ENCODE measurements at regions not wholly inside any gene's neighbourhood (a gene's known extent, or its start where the extent isn't known, plus 50 kb on each side); places are given as distances from the start of the nearest gene placed in this dataset.

- H3K4me3 ChIP-seq (ENCODE audit: low read length, poor library complexity, severe bottlenecking), result no peak overlapping the region
- H3F3A ChIP-seq (ENCODE audit: low read depth), result no peaks in the 10 kb centered on the region
- H3K4me2 ChIP-seq (ENCODE audit: low read depth, low read length, poor library complexity, severe bottlenecking), result no peak overlapping the region
- H4K20me1 ChIP-seq (ENCODE audit: insufficient read depth, low read length, poor library complexity, severe bottlenecking), result no peaks in the 10 kb centered on the region
- H3K79me2 ChIP-seq (ENCODE audit: insufficient read depth, low read length), result no peaks in the 10 kb centered on the region
- H3K9ac ChIP-seq (ENCODE audit: low read depth, low read length, poor library complexity, severe bottlenecking), result no peak overlapping the region
- no peaks in the 10 kb centered on the region for H3K4me1 ChIP-seq (ENCODE audit: insufficient read depth, low read length, poor library complexity, severe bottlenecking)
- no peaks in the 10 kb centered on the region for H3K9me3 ChIP-seq (ENCODE audit: insufficient read depth, low read depth, low read length)
- H3K27me3 ChIP-seq (ENCODE audit: insufficient read depth, low read length, poor library complexity, severe bottlenecking), result no peaks in the 10 kb centered on the region
- H3K36me3 ChIP-seq (ENCODE audit: insufficient read depth, low read length), result no peaks in the 10 kb centered on the region
- H3K9me2 ChIP-seq (replicated peaks; ENCODE audit: low read depth, low read length), result no peaks in the 10 kb centered on the region
- no peak for TF ChIP-seq EZH2phosphoT487 (IDR thresholded peaks at IDR 0.05; ENCODE audit: borderline replicate concordance)
- no peak for TF ChIP-seq CTCF (conservative IDR thresholded peaks at IDR 0.05; ENCODE audit: low read length)
- H2AFZ ChIP-seq (ENCODE audit: low read length), result no peak overlapping the region
Measured at GRCh38 chr3:137163958-137164357, 206.2 kb downstream of the IL20RB start.

GRCh38 chr3:137165117-137165806 is 207.5 kb downstream of the IL20RB start:
- Histone ChIP-seq H3K27me3 (ENCODE audit: insufficient read depth, low read length, poor library complexity, severe bottlenecking) (no peaks in the 10 kb centered on the region), H3K9ac (ENCODE audit: low read depth, low read length, poor library complexity, severe bottlenecking) (no peak overlapping the region), H3K4me2 (ENCODE audit: low read depth, low read length, poor library complexity, severe bottlenecking) (no peak overlapping the region), H3K9me2 (replicated peaks; ENCODE audit: low read depth, low read length) (no peaks in the 10 kb centered on the region), H3K4me3 (ENCODE audit: low read length, poor library complexity, severe bottlenecking) (no peak overlapping the region), H4K20me1 (ENCODE audit: insufficient read depth, low read length, poor library complexity, severe bottlenecking) (no peaks in the 10 kb centered on the region), H2AFZ (ENCODE audit: low read length) (no peak overlapping the region), H3K4me1 (ENCODE audit: insufficient read depth, low read length, poor library complexity, severe bottlenecking) (no peaks in the 10 kb centered on the region), H3F3A (ENCODE audit: low read depth) (no peaks in the 10 kb centered on the region), H3K9me3 (ENCODE audit: insufficient read depth, low read depth, low read length) (no peaks in the 10 kb centered on the region), H3K79me2 (ENCODE audit: insufficient read depth, low read length) (no peaks in the 10 kb centered on the region), H3K36me3 (ENCODE audit: insufficient read depth, low read length) (no peaks in the 10 kb centered on the region)
- no peak for TF ChIP-seq CTCF (conservative IDR thresholded peaks at IDR 0.05; ENCODE audit: low read length)
- TF ChIP-seq EZH2phosphoT487 (IDR thresholded peaks at IDR 0.05; ENCODE audit: borderline replicate concordance), result no peak

- Histone ChIP-seq H3K9me3 (ENCODE audit: insufficient read depth, low read depth, low read length) (no peaks in the 10 kb centered on the region), H4K20me1 (ENCODE audit: insufficient read depth, low read length, poor library complexity, severe bottlenecking) (no peaks in the 10 kb centered on the region), H3K4me1 (ENCODE audit: insufficient read depth, low read length, poor library complexity, severe bottlenecking) (no peaks in the 10 kb centered on the region), H3K9ac (ENCODE audit: low read depth, low read length, poor library complexity, severe bottlenecking) (no peak overlapping the region), H3K4me3 (ENCODE audit: low read length, poor library complexity, severe bottlenecking) (no peak overlapping the region), H3K27me3 (ENCODE audit: insufficient read depth, low read length, poor library complexity, severe bottlenecking) (no peaks in the 10 kb centered on the region), H3F3A (ENCODE audit: low read depth) (no peaks in the 10 kb centered on the region), H3K36me3 (ENCODE audit: insufficient read depth, low read length) (no peaks in the 10 kb centered on the region), H3K79me2 (ENCODE audit: insufficient read depth, low read length) (no peaks in the 10 kb centered on the region), H2AFZ (ENCODE audit: low read length) (no peak overlapping the region), H3K4me2 (ENCODE audit: low read depth, low read length, poor library complexity, severe bottlenecking) (no peak overlapping the region), H3K9me2 (replicated peaks; ENCODE audit: low read depth, low read length) (no peaks in the 10 kb centered on the region)
- TF ChIP-seq CTCF (conservative IDR thresholded peaks at IDR 0.05; ENCODE audit: low read length), result no peak
- TF ChIP-seq EZH2phosphoT487 (IDR thresholded peaks at IDR 0.05; ENCODE audit: borderline replicate concordance), result no peak
Measured at GRCh38 chr3:137171834-137172603, 214.2 kb downstream of the IL20RB start.
